Osteoblast (primary cell): ENCODE measurements at regions not wholly inside any gene's neighbourhood (a gene's known extent, or its start where the extent isn't known, plus 50 kb on each side); places are given as distances from the start of the nearest gene placed in this dataset.
A peak's percentile ranks its signal among the peaks of the same experiment; 100 is the strongest.

Source experiments
- DNase-seq: peaks from one replicate; pipeline ENCODE4 v3.0.0; 2011; ENCODE audit warnings: low spot score, mixed read lengths; ENCODE audit not compliant: insufficient read length; ENCODE audit errors: missing footprints
- H2AFZ ChIP-seq: 2 replicates; pipeline ENCODE4 v1.6.0; 2011; ENCODE audit warnings: mild to moderate bottlenecking, low read length
- H3K27ac ChIP-seq: 2 replicates; pipeline ENCODE4 v1.5.1; 2011; ENCODE audit warnings: mild to moderate bottlenecking, low read depth, low read length, moderate library complexity
- H3K27me3 ChIP-seq: 2 replicates; pipeline ENCODE4 v1.6.0; 2012; ENCODE audit warnings: mild to moderate bottlenecking, control low read depth, inconsistent platforms, low read length, moderate library complexity; ENCODE audit not compliant: insufficient read depth
- H3K36me3 ChIP-seq: 2 replicates; pipeline ENCODE4 v1.5.1; 2011; ENCODE audit warnings: mild to moderate bottlenecking, low read length, control low read depth, moderate library complexity; ENCODE audit not compliant: insufficient read depth
- H3K4me1 ChIP-seq: 2 replicates; pipeline ENCODE4 v1.5.1; 2011; ENCODE audit warnings: mild to moderate bottlenecking, low read length, control low read depth, moderate library complexity; ENCODE audit not compliant: insufficient read depth
- H3K4me2 ChIP-seq: 2 replicates; pipeline ENCODE4 v1.6.0; 2011; ENCODE audit warnings: mild to moderate bottlenecking, low read length; ENCODE audit not compliant: insufficient read depth
- H3K4me3 ChIP-seq: fragments of 200-600 bp; sonication (generic); 3 replicates; pipeline ENCODE4 v1.5.1; 2012; ENCODE audit warnings: mild to moderate bottlenecking, low read length, inconsistent platforms; ENCODE audit not compliant: insufficient read depth
- H3K79me2 ChIP-seq: 2 replicates; pipeline ENCODE4 v1.6.0; 2012; ENCODE audit warnings: mild to moderate bottlenecking, low read length, control low read depth, inconsistent platforms; ENCODE audit not compliant: insufficient read depth
- H3K9me3 ChIP-seq: 2 replicates; pipeline ENCODE4 v1.5.1; 2011; ENCODE audit warnings: low read depth, low read length, control low read depth
- H4K20me1 ChIP-seq: 2 replicates; pipeline ENCODE4 v1.6.0; 2012; ENCODE audit warnings: mild to moderate bottlenecking, low read length, control low read depth; ENCODE audit not compliant: insufficient read depth
- TF ChIP-seq, protein P1 (sequence below): IDR thresholded peaks from 2 replicates; pipeline ENCODE4 v1.5.1; 2011; ENCODE audit warnings: mild to moderate bottlenecking, low read depth, low read length, moderate library complexity; ENCODE audit errors: extremely low read depth

DNA sequence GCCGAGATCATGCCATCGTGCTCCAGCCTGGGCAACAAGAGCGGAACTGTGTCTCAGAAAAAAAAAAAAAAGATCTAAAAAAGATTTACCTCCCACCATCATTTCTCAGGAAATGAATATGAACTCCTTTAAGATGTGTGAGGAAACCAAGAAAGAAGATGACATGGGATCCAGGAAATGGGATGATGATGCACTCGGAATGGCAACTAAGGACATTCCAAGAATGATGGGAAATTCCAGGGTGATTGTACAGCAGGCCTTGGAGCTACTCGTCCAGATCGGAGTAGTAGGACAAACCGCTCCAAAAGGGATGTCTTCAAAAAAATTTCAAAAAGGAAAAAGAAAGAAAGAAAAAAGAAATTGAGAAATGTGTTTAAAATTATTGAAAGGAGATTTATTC lies 84.9 kb upstream of the PMAIP1 start:
- no peak overlapping the region for H3K4me3 ChIP-seq
- peak overlapping the region; percentile 8 for H3K4me2 ChIP-seq
- no peaks in the 10 kb centered on the region for H3K36me3 ChIP-seq
- H3K9me3 ChIP-seq: no peaks in the 10 kb centered on the region
- H3K4me1 ChIP-seq: peaks cover 17% of the 10 kb centered on the region
- H3K27me3 ChIP-seq: no peaks in the 10 kb centered on the region
- peak overlapping the region; percentile 87 for H3K27ac ChIP-seq
- peak overlapping the region; percentile 32 for H2AFZ ChIP-seq
- TF ChIP-seq, protein P1, sequence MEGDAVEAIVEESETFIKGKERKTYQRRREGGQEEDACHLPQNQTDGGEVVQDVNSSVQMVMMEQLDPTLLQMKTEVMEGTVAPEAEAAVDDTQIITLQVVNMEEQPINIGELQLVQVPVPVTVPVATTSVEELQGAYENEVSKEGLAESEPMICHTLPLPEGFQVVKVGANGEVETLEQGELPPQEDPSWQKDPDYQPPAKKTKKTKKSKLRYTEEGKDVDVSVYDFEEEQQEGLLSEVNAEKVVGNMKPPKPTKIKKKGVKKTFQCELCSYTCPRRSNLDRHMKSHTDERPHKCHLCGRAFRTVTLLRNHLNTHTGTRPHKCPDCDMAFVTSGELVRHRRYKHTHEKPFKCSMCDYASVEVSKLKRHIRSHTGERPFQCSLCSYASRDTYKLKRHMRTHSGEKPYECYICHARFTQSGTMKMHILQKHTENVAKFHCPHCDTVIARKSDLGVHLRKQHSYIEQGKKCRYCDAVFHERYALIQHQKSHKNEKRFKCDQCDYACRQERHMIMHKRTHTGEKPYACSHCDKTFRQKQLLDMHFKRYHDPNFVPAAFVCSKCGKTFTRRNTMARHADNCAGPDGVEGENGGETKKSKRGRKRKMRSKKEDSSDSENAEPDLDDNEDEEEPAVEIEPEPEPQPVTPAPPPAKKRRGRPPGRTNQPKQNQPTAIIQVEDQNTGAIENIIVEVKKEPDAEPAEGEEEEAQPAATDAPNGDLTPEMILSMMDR: no peak
- DNase-seq: peak; percentile 94
- H4K20me1 ChIP-seq: no peaks in the 10 kb centered on the region
- no peaks in the 10 kb centered on the region for H3K79me2 ChIP-seq

DNA sequence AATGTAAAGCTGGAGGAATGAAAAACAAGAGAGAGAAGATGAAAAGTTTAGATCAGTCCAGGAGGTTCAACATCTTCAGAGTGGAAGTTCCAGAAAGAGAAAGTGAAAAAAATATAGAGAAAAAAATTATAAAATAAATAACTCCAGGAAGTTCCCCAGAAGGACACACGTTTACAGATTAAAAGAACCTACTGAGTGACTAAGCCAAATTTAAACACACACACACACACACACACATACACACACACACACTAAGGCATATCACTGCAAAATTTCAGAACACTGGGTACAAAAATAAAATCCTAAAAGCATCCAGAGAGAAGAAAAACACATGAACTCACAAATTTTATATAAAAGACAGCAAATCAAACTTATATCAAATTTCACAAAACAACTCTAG lies 85.9 kb upstream of the PMAIP1 start:
- TF ChIP-seq, protein P1: no peak
- H3K4me1 ChIP-seq: peaks cover 17% of the 10 kb centered on the region
- DNase-seq: no peak
- no peaks in the 10 kb centered on the region for H3K36me3 ChIP-seq
- no peak overlapping the region for H3K4me2 ChIP-seq
- H3K27ac ChIP-seq: peak overlapping the region; percentile 87
- no peaks in the 10 kb centered on the region for H3K9me3 ChIP-seq
- H3K27me3 ChIP-seq: no peaks in the 10 kb centered on the region
- no peak overlapping the region for H3K4me3 ChIP-seq
- H3K79me2 ChIP-seq: no peaks in the 10 kb centered on the region
- H2AFZ ChIP-seq: no peak overlapping the region
- H4K20me1 ChIP-seq: no peaks in the 10 kb centered on the region

DNA sequence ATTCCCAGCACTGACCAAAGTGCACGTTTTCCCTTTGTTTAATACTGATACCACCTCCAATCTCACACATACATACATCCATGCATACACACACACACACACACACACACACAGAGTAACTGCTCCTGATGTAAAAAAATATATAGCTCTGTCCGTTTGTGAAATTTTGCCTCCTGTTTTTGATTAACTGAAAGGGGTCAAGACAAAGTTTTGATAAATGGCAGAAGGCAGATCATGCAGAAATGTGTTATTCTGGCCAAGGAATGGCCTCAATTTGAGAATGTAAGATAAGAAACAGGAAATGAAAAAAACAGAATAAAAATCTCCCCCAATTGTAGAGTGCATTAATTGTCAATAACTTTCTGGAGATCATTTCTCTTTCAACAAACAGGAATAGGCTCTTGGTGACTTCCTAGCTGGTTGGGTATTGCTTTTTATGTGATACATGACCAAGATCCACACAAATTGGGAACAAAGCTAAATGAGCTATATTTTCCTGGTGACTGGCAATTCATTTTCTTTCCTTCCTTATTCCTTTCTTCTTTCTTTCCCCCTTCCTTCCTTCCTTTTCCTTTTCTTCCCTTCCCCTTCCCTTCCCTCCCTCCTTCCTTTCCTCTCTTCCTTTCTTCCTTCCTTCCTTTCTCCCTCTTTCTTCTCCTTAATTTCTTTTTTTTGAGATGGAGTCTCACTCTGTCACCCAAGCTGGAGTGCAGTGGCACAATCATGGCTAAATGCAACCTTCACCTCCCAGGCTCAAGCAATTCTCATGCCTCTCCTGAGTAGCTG lies 88.9 kb upstream of the PMAIP1 start:
- no peak for DNase-seq
- H3K36me3 ChIP-seq: no peaks in the 10 kb centered on the region
- no peak overlapping the region for H3K27ac ChIP-seq
- peaks cover 17% of the 10 kb centered on the region for H3K4me1 ChIP-seq
- no peak overlapping the region for H3K4me2 ChIP-seq
- H3K27me3 ChIP-seq: no peaks in the 10 kb centered on the region
- no peaks in the 10 kb centered on the region for H3K79me2 ChIP-seq
- no peak overlapping the region for H3K4me3 ChIP-seq
- no peaks in the 10 kb centered on the region for H3K9me3 ChIP-seq
- TF ChIP-seq, protein P1: no peak
- no peak overlapping the region for H2AFZ ChIP-seq
- H4K20me1 ChIP-seq: no peaks in the 10 kb centered on the region

DNA sequence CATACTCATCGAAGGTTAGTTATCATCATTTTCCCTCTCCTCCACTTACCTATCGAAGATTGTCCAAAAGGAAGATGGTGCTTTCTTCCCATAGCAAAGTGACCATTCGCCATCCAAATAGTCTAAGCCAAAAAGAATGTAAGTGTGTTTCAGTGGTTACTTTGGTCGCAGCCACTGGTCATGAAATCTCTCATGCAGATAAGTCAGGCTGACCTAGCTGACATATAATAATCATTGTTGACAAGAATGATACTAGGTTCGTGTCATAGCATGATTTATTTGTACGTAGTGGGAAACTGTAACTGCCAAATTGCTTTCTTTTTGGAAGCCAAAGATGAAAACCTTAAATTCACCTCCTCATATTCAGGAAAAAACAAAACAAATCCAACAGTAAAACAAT lies 89.6 kb upstream of the PMAIP1 start:
- no peak overlapping the region for H3K27ac ChIP-seq
- no peaks in the 10 kb centered on the region for H4K20me1 ChIP-seq
- H3K4me3 ChIP-seq: no peak overlapping the region
- peaks cover 11% of the 10 kb centered on the region for H3K4me1 ChIP-seq
- TF ChIP-seq, protein P1: no peak
- no peaks in the 10 kb centered on the region for H3K9me3 ChIP-seq
- no peaks in the 10 kb centered on the region for H3K36me3 ChIP-seq
- H3K4me2 ChIP-seq: no peak overlapping the region
- H2AFZ ChIP-seq: no peak overlapping the region
- no peaks in the 10 kb centered on the region for H3K27me3 ChIP-seq
- H3K79me2 ChIP-seq: no peaks in the 10 kb centered on the region
- no peak for DNase-seq
